ENCODE measurements at regions not wholly inside any gene's neighbourhood (a gene's known extent, or its start where the extent isn't known, plus 50 kb on each side); places are given as distances from the start of the nearest gene placed in this dataset.

DNA sequence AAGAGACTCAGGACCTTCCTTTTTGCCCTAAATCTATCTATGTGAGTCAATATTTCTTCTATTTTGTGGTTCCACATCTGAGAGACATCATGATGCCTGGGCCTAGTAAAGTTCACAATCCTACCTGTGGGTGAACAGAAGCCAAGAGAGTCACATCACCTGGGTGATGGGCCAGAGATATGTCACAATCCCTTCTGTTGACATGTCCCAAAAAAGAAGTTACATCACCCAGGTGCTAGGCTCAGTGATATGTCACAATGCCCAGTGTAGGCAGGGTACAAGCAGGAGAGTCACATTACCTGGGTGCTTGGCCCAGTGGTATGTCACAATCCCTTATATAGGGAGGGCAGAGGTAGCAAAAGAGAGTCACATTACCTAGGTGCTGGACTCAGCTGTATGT lies 2101.9 kb downstream of the TP53TG3F start:
- Histone ChIP-seq H3K79me2 (ENCODE audit: insufficient read depth, low read length) (no peaks in the 10 kb centered on the region), H3K9me3 (ENCODE audit: low read depth, low read length) (peaks cover 5% of the 10 kb centered on the region), H3K4me1 (ENCODE audit: insufficient read depth, low read length) (no peaks in the 10 kb centered on the region), H3K36me3 (ENCODE audit: insufficient read depth, low read length) (no peaks in the 10 kb centered on the region), H4K20me1 (ENCODE audit: insufficient read depth, low read length) (no peaks in the 10 kb centered on the region), H3K27me3 (ENCODE audit: insufficient read depth, low read length) (no peaks in the 10 kb centered on the region), H3K4me2 (ENCODE audit: insufficient read depth, low read length) (no peak overlapping the region), H3K4me3 (ENCODE audit: insufficient read depth, low read length) (no peak overlapping the region), H2AFZ (ENCODE audit: low read length) (no peak overlapping the region), H3K27ac (ENCODE audit: low read depth, low read length) (no peak overlapping the region)
- TF ChIP-seq, protein P1, sequence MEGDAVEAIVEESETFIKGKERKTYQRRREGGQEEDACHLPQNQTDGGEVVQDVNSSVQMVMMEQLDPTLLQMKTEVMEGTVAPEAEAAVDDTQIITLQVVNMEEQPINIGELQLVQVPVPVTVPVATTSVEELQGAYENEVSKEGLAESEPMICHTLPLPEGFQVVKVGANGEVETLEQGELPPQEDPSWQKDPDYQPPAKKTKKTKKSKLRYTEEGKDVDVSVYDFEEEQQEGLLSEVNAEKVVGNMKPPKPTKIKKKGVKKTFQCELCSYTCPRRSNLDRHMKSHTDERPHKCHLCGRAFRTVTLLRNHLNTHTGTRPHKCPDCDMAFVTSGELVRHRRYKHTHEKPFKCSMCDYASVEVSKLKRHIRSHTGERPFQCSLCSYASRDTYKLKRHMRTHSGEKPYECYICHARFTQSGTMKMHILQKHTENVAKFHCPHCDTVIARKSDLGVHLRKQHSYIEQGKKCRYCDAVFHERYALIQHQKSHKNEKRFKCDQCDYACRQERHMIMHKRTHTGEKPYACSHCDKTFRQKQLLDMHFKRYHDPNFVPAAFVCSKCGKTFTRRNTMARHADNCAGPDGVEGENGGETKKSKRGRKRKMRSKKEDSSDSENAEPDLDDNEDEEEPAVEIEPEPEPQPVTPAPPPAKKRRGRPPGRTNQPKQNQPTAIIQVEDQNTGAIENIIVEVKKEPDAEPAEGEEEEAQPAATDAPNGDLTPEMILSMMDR (IDR thresholded peaks at IDR 0.05; ENCODE audit: extremely low read depth, low read depth, low read length), result no peak
- no peak for DNase-seq (ENCODE audit: insufficient read length, low spot score, missing footprints)

GRCh38 chr16:35562471-35562870 lies 2103.1 kb downstream of the TP53TG3F start:
- H3K27ac ChIP-seq (ENCODE audit: low read depth, low read length), result no peak overlapping the region
- H3K27me3 ChIP-seq (ENCODE audit: insufficient read depth, low read length), result no peaks in the 10 kb centered on the region
- no peaks in the 10 kb centered on the region for H4K20me1 ChIP-seq (ENCODE audit: insufficient read depth, low read length)
- H3K9me3 ChIP-seq (ENCODE audit: low read depth, low read length), result peaks cover 5% of the 10 kb centered on the region
- DNase-seq (ENCODE audit: insufficient read length, low spot score, missing footprints), result no peak
- H3K4me3 ChIP-seq (ENCODE audit: insufficient read depth, low read length), result no peak overlapping the region
- H3K79me2 ChIP-seq (ENCODE audit: insufficient read depth, low read length), result no peaks in the 10 kb centered on the region
- no peak overlapping the region for H2AFZ ChIP-seq (ENCODE audit: low read length)
- no peaks in the 10 kb centered on the region for H3K36me3 ChIP-seq (ENCODE audit: insufficient read depth, low read length)
- H3K4me1 ChIP-seq (ENCODE audit: insufficient read depth, low read length), result no peaks in the 10 kb centered on the region
- TF ChIP-seq, protein P1 (IDR thresholded peaks at IDR 0.05; ENCODE audit: extremely low read depth, low read depth, low read length), result no peak
- no peak overlapping the region for H3K4me2 ChIP-seq (ENCODE audit: insufficient read depth, low read length)

DNA sequence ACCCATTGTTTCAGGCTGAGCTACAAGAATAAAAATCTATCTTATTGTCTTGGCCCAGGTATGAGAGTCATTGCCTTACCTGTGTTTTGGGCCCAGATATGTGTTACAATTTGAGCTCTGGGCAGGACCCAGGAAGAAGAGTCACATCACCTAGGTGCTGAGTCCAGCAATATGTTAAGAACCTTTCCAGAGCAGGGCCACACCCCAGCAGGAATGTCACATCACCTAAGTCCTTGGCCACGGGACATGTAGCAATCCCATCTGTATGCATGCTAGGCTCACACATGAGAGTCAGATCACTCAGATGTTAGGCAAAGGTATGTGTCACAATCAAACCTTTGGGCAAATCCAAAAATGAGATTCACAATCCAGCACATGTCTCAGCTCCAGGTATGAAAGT lies 2103.5 kb downstream of the TP53TG3F start:
- Histone ChIP-seq H3K36me3 (ENCODE audit: insufficient read depth, low read length) (no peaks in the 10 kb centered on the region), H3K79me2 (ENCODE audit: insufficient read depth, low read length) (no peaks in the 10 kb centered on the region), H3K9me3 (ENCODE audit: low read depth, low read length) (peaks cover 5% of the 10 kb centered on the region), H3K4me2 (ENCODE audit: insufficient read depth, low read length) (no peak overlapping the region), H4K20me1 (ENCODE audit: insufficient read depth, low read length) (no peaks in the 10 kb centered on the region), H3K4me3 (ENCODE audit: insufficient read depth, low read length) (no peak overlapping the region), H3K27ac (ENCODE audit: low read depth, low read length) (no peak overlapping the region), H3K4me1 (ENCODE audit: insufficient read depth, low read length) (no peaks in the 10 kb centered on the region), H2AFZ (ENCODE audit: low read length) (no peak overlapping the region), H3K27me3 (ENCODE audit: insufficient read depth, low read length) (no peaks in the 10 kb centered on the region)
- DNase-seq (ENCODE audit: insufficient read length, low spot score, missing footprints), result no peak
- TF ChIP-seq, protein P1 (IDR thresholded peaks at IDR 0.05; ENCODE audit: extremely low read depth, low read depth, low read length), result no peak

GRCh38 chr16:35564148-35564547 lies 2104.7 kb downstream of the TP53TG3F start:
- Histone ChIP-seq H2AFZ (ENCODE audit: low read length) (no peak overlapping the region), H3K4me1 (ENCODE audit: insufficient read depth, low read length) (no peaks in the 10 kb centered on the region), H3K4me3 (ENCODE audit: insufficient read depth, low read length) (no peak overlapping the region), H3K9me3 (ENCODE audit: low read depth, low read length) (peaks cover 5% of the 10 kb centered on the region), H3K4me2 (ENCODE audit: insufficient read depth, low read length) (no peak overlapping the region), H3K79me2 (ENCODE audit: insufficient read depth, low read length) (no peaks in the 10 kb centered on the region), H3K36me3 (ENCODE audit: insufficient read depth, low read length) (no peaks in the 10 kb centered on the region), H3K27ac (ENCODE audit: low read depth, low read length) (no peak overlapping the region), H4K20me1 (ENCODE audit: insufficient read depth, low read length) (no peaks in the 10 kb centered on the region), H3K27me3 (ENCODE audit: insufficient read depth, low read length) (no peaks in the 10 kb centered on the region)
- DNase-seq (ENCODE audit: insufficient read length, low spot score, missing footprints), result no peak
- TF ChIP-seq, protein P1 (IDR thresholded peaks at IDR 0.05; ENCODE audit: extremely low read depth, low read depth, low read length), result no peak

All from osteoblast (primary cell).